ENCODE measurements at regions not wholly inside any gene's neighbourhood (a gene's known extent, or its start where the extent isn't known, plus 50 kb on each side); places are given as distances from the start of the nearest gene placed in this dataset.
"Not testable (repeated sequence)": the region's sequence is repeated elsewhere in the genome, so short reads cannot be mapped to it uniquely, and the experiment has no call there.

- H3K36me3 ChIP-seq (ENCODE audit: control insufficient read depth, insufficient read depth, low read length) = no peaks in the 10 kb centered on the region
- DNase-seq (ENCODE audit: low read depth) (no peak), FAIRE-seq (no peak)
- no peak overlapping the region for H3K4me3 ChIP-seq (ENCODE audit: low read depth, low read length)
- H3K27me3 ChIP-seq (ENCODE audit: control insufficient read depth, insufficient read depth, low read length) = no peaks in the 10 kb centered on the region
- TF ChIP-seq CTCF (IDR thresholded peaks at IDR 0.05; ENCODE audit: insufficient read depth, low read length, severe bottlenecking) = no peak
These were observed 58.3 kb upstream of the KCNH1 start for GRCh38 chr1:211192227-211192626.

- not testable (repeated sequence) for FAIRE-seq; H3K36me3 ChIP-seq (ENCODE audit: control insufficient read depth, insufficient read depth, low read length); DNase-seq (ENCODE audit: low read depth); H3K4me3 ChIP-seq (ENCODE audit: low read depth, low read length); H3K27me3 ChIP-seq (ENCODE audit: control insufficient read depth, insufficient read depth, low read length)
These were observed 54.8 kb upstream of the KCNH1 start for GRCh38 chr1:211188721-211189120.

GRCh38 chr1:211183747-211184313, 49.9 kb upstream of the KCNH1 start:
- TF ChIP-seq CTCF (IDR thresholded peaks at IDR 0.05; ENCODE audit: insufficient read depth, low read length, severe bottlenecking) = no peak
- H3K4me3 ChIP-seq (ENCODE audit: low read depth, low read length) = no peak overlapping the region
- no peaks in the 10 kb centered on the region for H3K27me3 ChIP-seq (ENCODE audit: control insufficient read depth, insufficient read depth, low read length)
- FAIRE-seq (no peak), DNase-seq (ENCODE audit: low read depth) (peak; percentile 22)
- no peaks in the 10 kb centered on the region for H3K36me3 ChIP-seq (ENCODE audit: control insufficient read depth, insufficient read depth, low read length)

Measured in bronchial epithelial cell (primary cell).